AG10803 (cell line): ENCODE measurements at regions not wholly inside any gene's neighbourhood (a gene's known extent, or its start where the extent isn't known, plus 50 kb on each side); places are given as distances from the start of the nearest gene placed in this dataset.

Experiments
- DNase-seq: peaks from one replicate; pipeline ENCODE4 v3.0.0; 2010; ENCODE audit warnings: low read depth
- H3K4me3 ChIP-seq: 2 replicates; pipeline ENCODE4 v1.5.1; 2011; ENCODE audit warnings: mild to moderate bottlenecking, low read length, control low read depth
- TF ChIP-seq, protein P1 (sequence below): conservative IDR thresholded peaks from 2 replicates; pipeline ENCODE4 v1.5.1; 2011; ENCODE audit warnings: mild to moderate bottlenecking, low read length, control low read depth, inconsistent platforms

DNA sequence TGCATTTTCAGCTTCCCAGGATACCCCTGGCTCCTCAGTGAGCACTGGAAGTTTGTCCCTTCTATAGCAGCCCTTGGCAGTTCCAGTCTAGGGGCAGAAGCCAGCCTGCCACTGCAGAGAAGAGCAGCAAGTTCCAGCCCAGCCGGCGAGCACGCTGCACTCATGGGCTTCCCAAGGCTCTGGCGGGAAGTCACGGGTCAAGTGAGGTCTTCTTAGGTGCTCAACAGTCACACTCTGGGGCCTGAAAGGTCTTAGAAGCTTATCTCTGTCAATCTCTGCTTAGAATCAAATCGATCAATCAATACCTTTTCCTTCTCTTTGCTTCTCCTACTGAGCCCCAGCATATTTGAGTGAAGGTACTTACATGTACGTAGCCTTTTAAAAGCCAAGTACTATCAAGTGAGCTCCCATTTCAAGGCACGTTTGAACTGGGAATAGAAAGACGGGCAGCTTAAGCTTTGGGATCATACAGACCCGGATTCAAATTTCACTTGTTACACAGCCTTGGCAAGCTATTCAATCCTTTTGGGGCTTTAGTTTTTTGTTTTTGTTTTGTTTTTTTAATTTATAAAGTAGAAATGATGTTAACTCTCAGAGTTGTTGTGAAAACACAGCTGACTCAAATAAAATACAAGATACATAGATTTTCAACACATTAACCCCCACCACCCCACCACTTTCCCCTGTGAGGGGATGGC lies 152.6 kb upstream of the KLF14 start:
- no peak for DNase-seq
- no peak overlapping the region for H3K4me3 ChIP-seq
- TF ChIP-seq, protein P1, sequence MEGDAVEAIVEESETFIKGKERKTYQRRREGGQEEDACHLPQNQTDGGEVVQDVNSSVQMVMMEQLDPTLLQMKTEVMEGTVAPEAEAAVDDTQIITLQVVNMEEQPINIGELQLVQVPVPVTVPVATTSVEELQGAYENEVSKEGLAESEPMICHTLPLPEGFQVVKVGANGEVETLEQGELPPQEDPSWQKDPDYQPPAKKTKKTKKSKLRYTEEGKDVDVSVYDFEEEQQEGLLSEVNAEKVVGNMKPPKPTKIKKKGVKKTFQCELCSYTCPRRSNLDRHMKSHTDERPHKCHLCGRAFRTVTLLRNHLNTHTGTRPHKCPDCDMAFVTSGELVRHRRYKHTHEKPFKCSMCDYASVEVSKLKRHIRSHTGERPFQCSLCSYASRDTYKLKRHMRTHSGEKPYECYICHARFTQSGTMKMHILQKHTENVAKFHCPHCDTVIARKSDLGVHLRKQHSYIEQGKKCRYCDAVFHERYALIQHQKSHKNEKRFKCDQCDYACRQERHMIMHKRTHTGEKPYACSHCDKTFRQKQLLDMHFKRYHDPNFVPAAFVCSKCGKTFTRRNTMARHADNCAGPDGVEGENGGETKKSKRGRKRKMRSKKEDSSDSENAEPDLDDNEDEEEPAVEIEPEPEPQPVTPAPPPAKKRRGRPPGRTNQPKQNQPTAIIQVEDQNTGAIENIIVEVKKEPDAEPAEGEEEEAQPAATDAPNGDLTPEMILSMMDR: no peak

DNA sequence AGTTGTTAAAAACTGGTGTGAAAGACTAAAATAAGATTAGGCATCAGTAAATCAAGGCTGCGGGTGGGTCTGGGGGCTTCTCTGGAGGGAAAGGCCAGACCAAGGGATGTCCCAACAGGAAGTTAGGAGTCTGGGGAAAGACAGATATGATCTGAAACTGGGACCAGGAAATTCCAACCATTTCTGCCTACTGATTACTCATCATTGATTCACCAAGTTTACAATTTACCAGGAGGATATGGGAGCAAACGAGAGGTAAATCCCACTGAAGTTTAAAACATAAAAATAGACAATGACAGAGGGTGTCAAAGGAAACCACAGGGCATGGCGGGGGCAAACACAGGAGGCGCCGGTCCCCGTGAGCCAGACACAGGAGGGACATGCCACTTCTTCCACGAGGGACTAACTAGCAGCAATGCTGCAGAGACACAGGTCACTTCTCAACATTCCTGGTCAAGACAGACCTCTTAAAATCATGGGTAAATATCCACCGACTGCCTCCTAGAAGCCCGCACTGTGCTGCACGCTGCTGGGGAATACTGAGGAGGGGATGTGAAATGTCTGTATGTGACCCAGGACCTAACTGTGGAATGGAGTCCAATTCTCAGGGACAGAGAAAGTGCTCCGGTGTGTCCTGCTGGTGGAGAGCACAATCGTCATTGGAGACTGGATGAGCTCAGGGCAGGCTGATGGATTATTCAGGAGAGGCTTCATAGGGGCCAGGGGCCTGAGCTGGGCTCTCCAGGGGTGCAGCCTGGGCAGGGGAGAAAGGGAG lies 153.4 kb upstream of the KLF14 start:
- TF ChIP-seq, protein P1: 0 out of 2 replicates have a peak, but pooled peaks have one; percentile 4
- H3K4me3 ChIP-seq: peak overlapping the region; percentile 26
- DNase-seq: peak; percentile 88

DNA sequence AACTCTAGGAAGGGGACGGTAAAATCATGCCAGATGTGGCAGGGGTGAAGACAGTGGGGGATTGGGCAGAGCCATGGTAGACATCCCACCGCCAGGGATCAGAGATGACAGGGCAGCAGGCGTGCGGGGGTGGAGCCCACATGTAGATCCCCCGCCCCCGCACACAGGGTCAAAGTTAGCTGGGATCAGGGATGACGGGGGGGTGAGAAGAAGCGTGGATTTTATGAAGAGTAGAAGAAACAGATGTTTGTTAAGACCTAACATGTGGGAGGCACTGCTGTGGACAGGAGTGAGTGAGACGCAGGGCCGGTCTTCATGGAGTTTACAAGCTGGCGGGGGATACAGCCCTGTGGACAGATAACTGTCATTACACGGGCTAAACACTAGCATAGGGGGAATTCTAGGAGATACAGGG lies 154.0 kb upstream of the KLF14 start:
- H3K4me3 ChIP-seq: no peak overlapping the region
- DNase-seq: no peak
- TF ChIP-seq, protein P1: no peak

DNA sequence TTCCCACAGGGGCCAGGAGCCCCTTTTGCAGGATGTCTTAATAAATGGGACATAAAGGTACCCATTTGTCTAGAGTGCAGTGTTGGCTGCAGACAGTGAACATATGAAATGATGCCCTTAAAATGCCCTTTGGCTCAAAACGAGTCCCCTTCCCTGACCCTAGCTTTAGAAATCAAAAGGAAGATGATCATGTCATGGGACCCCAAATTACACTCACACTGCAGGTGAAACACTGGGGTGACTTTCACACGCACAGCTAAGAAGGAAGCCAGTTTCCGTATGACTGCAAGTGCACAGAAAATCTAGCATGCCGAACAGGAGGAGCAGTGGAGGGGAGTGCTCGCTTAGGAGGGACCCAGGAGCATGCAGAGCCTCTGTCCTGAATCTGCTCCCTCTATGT lies 154.5 kb upstream of the KLF14 start:
- H3K4me3 ChIP-seq: no peak overlapping the region
- TF ChIP-seq, protein P1: no peak
- no peak for DNase-seq

DNA sequence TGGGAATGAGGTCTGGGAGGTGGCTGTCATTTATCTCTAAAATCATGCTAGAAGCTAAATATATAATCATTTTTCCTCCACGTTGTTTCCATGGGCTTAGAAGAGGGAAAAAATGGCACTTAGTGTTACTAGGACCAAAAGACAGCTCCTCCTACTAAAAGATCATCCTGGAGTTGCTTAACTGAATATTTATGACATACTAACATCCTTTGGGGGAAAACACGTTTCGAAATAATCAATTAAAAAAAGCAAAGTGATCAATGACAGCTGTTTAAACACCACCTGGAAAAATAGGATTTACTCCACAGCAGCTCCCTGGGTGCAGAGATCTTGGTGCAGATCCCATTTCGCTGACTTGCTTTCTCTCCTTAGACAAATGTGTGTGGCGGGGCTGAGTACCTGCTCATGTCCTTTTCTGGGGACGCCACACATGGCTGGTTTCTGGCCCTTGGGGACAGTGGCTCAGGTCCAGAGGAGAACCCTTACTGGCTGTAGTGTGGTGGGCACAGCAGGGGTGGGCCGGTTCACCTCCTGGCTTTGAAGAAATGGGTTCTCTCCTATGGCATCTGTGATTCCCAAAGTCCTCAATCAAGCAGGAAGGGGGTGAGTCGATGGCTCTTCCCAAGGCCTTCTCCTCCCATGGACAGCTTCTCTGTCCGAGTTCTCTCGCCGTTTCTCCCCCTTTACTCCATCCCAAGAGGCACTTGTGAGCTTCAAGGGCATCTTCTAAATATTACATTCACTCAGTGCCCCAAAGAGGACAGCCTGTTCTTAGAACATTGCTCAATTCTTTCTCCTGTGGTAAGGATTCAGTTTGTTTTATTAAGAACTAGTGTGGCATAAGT lies 156.4 kb upstream of the KLF14 start:
- DNase-seq: peak; percentile 68
- H3K4me3 ChIP-seq: peak overlapping the region; percentile 24
- TF ChIP-seq, protein P1: no peak

DNA sequence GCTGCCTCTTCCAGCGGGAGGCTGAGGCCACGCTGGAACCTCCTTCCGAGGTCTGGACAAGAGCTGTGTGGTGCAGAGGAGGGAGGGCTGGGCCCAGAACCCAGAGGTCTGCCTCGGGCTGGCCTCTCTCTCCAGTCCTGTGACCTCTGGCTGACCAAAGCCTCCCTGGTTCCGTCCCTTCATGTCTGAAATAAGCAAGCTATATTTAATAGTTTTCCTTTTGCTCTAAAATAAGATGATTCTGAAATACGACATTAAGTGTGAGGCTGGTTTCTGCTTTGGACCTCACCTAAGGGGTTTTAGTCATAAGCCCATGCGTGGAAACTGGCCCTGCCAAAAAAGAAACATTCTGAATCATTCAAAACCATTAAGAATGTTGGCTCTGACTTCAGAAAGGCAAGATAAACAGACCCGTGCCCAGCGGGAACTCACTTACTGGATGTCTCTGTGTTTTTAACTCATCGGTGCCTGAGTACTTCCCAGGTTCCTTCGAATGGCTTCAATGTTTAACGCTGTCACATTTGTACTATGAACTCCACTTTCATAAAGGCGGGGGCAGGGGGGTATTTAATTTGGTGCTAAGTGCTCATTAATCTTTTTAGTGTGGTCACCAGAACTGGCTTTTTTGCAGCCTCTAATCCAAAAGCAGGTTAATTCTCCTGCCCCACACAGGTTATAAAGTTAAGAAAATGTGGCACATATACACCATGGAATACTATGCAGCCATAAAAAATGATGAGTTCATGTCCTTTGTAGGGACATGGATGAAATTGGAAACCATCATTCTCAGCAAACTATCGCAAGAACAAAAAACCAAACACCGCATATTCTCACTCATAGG lies 157.5 kb upstream of the KLF14 start:
- peak overlapping the region; percentile 9 for H3K4me3 ChIP-seq
- TF ChIP-seq, protein P1: no peak
- peak; percentile 94 for DNase-seq
